IPS DF 4.7 (cell line): ENCODE measurements at regions not wholly inside any gene's neighbourhood (a gene's known extent, or its start where the extent isn't known, plus 50 kb on each side); places are given as distances from the start of the nearest gene placed in this dataset.
"Not testable (repeated sequence)": the region's sequence is repeated elsewhere in the genome, so short reads cannot be mapped to it uniquely, and the experiment has no call there.

Experiments used
- DNase-seq: peaks from one replicate; pipeline ENCODE4 v3.0.0-alpha.2; 2013; ENCODE audit warnings: low spot score; ENCODE audit errors: extremely low read depth

GRCh38 chr12:24678436-24678835 is 270.5 kb downstream of the BCAT1 start:
- DNase-seq: no peak

DNA sequence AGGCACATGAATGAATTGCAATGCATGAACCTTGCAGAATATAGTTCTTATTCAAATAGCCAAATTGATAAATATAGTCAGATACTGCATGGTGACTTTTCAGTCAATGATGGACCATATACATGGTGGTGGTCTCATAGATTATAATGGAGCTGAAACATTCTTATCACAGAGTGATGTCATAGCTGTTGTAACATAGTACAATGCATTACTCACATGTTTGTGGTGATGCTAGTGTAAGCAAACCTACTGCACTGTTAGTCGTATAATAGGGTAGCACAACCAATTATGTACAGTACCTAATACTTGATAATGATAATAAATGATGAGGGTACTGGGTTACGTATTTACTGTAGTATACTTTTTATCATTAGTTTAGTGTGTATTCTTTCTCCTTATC is 280.3 kb downstream of the BCAT1 start:
- no peak for DNase-seq

DNA sequence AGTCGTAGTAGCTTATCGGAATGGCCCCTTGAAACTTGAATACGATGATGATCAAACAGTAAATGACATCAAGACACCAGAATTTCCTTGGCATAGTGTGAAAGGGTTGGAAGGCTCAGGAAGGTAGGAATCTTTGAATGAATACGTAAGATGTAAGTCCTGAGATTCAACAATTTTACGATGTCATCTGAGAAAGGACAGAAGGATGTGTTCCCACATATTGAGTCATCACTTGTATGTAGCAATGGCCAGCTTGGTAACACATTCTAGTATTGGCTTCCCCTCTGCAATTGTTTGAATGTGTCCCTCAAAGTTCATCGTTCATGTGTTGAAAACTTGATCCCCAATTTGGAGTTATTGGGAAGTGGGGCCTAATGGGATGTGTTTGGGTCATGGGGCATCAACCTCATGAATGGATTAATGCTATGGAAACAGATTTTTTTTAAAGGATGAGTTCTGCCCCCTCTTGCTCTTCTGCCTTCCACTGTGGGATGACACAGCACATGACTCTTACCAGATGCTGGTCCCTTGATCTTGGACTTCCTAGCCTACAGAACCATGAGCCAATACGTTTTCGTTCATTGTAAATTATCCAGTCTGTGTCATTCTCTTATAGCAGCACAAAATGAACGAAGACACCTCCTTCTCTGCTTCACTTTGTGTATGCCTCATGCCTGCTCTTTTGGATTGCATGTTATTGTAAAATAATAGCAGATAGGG is 284.6 kb downstream of the BCAT1 start:
- DNase-seq: no peak

DNA sequence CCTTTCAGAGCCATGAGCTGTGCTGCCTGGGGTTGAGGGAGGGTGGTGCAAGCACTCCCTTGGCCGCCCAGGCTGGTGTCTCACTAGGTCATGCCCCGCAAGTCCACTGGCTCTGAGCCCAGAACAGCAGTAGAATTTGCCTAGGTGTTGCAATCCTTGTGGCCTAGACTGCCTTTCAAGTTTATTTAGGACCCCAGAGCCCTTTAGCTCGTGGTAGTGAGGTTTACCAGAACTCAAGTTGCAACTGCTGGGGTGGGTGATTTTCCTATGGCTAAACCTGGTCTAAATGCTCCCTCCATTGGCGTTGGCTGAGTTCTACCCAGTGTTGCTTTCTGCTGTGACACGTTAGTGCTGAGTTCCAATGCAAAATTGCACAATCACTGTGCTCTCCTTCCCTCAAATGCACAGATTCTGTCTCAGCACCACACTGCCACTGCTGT is 287.2 kb downstream of the BCAT1 start:
- no peak for DNase-seq

DNA sequence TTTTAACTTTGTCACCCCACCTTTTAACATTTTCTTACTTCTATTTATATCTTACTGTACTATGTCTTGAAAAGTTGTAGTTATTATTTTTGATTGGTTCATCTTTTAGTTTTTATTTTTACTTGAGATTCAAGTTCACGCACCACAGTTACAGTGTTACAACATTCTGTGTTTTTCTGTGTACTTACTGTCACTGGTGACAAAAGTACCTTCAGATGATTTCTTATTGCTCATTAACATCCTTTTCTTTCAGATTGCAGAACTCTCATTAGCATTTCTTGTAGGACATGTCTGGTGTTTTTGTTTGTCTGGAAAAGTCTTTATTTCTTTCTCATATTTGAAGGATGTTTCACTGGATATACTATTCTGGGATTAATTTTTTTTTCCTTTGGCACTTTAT is 289.9 kb downstream of the BCAT1 start:
- DNase-seq: no peak

DNA sequence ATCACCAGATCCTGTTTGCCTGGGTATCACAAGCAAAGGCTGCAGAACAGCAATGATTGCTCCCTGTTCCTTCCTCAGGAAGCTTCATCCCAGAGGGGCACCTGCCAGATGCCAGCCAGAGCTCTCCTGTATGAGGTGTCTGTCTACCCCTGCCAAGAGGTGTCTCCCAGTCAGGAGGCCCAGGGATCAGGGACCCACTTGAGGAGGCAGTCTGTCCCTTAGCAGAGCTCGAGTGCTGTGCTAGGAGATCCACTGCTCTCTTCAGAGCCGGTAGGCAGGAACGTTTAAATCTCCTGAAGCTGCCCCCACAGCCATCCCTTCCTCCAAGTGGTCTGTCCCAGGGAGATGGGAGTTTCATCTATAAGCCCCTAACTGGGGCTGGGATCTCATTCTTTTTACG is 294.6 kb downstream of the BCAT1 start:
- DNase-seq: not testable (repeated sequence)

- DNase-seq: no peak
Observed at GRCh38 chr12:24649634-24650033, 299.3 kb downstream of the BCAT1 start.

- DNase-seq: no peak
Observed at GRCh38 chr12:24649209-24649608, 299.7 kb downstream of the BCAT1 start.

GRCh38 chr12:24645254-24645653 is 303.6 kb downstream of the BCAT1 start:
- no peak for DNase-seq

DNA sequence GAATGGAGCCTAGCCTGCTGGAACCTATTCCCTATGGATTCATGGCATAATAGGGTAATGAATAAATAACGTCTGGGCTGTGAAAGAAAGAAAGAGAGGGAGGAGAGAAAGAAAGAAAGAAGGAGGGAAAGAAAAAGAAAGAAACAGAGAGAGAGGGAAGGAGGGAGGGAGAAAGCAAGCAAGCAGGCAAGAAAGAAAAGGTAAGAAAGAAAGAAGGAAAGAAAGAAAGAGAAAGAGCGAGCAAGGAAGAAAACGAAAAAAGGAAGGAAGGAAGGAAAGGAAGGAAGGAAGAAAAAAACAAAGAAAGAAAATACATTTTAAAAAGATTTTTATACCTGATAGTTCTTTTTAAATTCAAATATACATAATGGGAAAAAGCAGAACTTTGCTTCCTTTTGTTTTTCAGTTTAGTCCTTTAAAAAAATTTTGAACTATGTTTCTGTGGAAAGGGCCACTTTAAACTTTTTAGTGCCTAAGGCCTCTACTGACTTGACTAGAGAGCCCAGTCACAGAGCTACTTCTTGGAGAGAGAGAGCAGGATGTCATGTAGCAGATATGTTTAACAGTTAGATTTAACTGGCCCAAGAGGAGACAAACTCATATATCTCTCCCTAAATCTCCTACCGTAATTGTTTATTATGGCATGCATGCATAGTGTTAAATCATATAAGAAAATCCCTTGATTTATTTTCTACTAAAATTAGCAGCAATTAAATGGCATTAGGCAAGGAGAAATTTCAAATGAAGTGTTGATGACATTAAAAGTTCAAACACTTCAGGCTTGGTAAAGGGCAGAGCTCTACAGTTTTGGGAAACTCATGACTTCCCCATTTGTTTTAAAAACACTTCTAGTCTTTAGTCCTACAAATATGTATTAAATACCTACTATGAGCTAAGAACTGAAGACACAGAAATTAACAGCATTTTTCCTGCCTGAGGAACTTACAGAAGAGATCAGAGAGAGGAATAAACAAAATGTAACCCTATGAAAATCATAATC is 305.5 kb downstream of the BCAT1 start:
- DNase-seq: no peak

DNA sequence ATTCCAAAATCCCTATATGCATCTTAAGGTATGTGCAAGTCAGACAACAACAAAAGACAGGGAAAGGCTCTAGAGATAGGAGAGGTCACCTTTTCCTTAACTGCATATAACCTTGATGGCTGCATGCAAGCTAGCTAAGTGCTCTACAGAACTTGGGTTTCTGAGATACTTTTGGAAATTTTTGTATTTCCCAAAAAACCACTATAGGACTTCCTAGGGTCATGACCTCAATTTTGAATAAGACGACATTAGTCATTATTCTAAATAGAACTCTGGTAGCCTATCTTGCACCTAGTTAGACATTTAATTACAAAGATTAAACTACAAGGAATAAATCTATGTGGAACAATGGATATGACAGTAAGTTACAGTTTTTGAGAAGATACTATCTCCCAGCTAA is 309.3 kb downstream of the BCAT1 start:
- DNase-seq: no peak

GRCh38 chr12:24632466-24632865 is 316.4 kb downstream of the BCAT1 start:
- no peak for DNase-seq

DNA sequence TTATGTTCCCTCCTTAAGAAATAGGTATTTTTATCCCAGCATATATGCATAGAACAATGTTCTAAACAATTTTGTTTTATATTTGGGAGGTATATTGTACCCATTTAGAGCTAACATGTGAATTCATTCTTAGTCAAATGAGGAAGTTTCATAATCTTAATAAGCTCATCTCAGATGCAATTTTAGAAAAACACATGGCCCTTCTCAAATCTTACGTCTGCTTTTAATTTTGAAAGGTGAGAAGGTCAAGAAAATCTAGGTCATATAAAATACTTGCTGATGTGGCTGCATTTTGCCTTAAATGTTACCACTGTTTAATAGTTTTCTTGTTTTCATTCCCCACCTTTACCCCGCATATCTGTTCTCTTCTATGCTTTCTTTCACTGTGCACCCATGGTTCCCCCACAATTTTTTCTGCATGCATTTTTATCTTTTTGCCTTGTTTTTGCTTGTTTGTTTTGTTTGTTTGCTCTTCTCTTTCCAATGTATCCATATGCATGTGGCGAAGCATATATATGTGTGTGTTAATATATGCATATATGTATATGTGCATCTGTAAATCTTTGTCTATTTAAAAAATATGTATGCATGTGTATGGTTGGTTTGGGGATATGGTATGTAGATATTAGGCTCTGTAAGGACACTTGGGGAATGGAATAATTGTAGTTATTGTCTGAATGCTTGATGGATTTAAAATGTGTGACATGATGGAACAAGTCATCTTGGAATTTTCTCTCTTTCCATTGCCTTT is 317.1 kb downstream of the BCAT1 start:
- DNase-seq: no peak

DNA sequence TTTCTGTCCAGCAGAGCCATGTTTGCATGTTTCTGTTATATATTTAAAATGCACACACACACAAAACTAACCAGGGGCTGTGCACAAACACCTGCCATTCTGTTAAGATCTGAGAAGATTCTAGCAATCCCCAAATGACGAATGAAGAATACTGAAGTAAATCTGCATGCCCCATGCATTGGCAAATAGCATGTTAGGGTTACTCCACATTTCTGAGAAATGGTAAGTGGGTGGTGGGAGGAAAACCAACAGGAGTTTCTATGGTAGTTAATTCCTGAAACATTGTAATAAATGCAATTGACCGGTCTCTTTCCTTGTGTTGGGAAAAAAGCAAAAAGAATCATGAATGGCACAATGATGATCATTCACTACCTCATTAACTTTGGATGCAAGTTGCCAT is 318.0 kb downstream of the BCAT1 start:
- no peak for DNase-seq

DNA sequence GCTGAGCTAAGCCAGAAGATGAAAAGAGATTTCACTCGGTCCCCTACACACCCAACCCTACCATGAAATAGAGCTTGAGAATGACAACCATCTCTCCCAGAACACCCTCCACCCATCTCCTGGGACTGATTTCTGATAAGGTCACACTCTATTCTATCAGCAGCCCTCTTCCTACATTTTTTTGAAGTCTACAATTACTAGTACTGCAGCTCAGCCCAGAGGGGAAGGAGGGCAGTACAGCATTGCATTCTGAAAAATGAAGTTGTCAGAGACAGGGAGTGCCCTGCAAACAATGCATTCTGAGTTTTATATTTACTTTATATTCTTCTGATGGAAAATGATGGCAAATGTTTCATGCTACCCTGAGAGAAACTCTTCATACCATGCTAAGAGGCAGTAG is 318.5 kb downstream of the BCAT1 start:
- DNase-seq: no peak

GRCh38 chr12:24625103-24625502 is 323.8 kb downstream of the BCAT1 start:
- DNase-seq: no peak

GRCh38 chr12:24619954-24620353 is 328.9 kb downstream of the BCAT1 start:
- not testable (repeated sequence) for DNase-seq

DNA sequence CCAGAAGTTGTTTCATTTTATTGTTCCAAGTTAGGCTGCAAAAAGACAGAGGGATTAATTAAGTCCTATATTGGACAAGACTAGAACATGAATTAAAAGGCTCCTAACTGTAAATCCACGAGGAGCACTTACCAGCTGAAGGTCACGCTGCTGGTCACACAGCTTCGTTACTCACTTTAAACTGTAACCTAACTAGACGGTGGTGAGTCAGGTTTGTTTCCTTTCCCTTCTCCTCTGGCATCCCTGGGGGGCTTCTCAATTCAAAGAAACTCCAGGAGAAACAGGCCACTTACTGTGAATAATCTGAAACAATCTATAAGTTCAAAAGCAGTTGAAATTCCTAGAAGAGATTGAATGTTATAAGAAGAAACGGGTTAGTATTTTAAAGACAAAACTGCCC is 331.4 kb downstream of the BCAT1 start:
- no peak for DNase-seq

DNA sequence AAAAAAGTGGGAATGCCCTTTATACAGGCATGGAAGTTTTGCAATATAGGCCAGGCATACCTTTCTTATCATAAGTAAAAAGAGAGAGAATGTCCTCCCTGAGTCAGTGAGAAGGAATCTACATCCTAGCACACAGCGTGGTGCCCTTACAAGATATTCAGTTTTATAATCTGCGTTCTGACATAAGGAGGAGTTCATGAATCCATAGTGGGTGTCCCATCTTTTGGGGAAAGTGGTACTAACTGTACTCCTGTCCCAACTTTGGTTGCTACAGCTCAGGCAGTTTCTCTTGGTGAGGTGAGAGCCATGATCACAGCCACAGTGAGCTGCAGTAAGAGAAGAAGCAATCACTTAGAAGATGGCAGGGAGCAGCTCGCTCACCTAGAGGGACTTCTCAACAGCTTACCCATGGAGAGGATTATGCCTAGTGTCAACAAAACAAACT is 332.9 kb downstream of the BCAT1 start:
- no peak for DNase-seq

- DNase-seq: no peak
Observed at GRCh38 chr12:24608637-24609285, 340.1 kb downstream of the BCAT1 start.

DNA sequence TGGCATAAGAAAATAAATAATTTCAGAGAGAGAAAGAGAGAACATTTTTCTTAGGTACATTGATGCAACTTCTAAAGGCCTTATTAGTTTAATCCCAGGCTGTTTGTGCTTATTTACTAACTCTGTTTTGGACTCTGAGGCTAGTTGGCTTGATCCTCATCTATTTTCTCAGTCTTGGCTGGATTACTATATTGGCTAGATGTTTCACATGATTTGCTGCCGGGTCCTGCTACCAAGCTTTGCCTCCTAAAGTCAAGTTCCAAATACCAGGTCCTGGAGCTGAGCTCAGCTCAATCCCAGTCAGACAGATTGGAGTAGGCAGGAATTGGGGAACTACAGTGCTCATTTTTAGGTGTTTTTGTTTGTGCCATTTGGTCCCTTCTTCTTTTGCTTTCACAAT is 340.8 kb downstream of the BCAT1 start:
- DNase-seq: no peak
